ENCODE measurements at regions not wholly inside any gene's neighbourhood (a gene's known extent, or its start where the extent isn't known, plus 50 kb on each side); places are given as distances from the start of the nearest gene placed in this dataset.

DNA sequence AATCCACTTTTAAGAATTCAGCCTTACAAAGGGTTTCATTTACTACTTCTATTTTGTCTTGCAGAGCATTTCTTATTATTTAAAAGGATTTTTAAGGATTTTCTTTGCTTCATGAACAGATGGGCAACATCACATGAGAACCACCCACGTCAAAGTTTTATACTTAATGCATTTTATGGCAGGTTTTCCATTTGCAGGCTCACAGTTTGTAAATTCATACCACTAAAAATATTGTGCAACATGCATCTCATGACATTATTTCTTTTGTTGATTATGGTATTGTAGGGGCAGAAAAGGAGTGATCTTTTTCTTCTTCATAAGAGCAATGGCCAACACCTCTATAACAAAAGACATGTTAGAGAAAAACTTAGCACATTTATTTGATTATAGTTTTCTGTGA, 554.0 kb upstream of the SPRY2 start:
- DNase-seq (ENCODE audit: extremely low spot score) = no peak
- TF ChIP-seq SP1 (IDR thresholded peaks at IDR 0.05) (no peak), TARDBP (IDR thresholded peaks at IDR 0.05) (no peak), SUZ12 (IDR thresholded peaks at IDR 0.05) (no peak), L3MBTL2 (conservative IDR thresholded peaks at IDR 0.05) (no peak)
- ChIA-PET CTCF (no interaction called here), POLR2A (no interaction called here)

DNA sequence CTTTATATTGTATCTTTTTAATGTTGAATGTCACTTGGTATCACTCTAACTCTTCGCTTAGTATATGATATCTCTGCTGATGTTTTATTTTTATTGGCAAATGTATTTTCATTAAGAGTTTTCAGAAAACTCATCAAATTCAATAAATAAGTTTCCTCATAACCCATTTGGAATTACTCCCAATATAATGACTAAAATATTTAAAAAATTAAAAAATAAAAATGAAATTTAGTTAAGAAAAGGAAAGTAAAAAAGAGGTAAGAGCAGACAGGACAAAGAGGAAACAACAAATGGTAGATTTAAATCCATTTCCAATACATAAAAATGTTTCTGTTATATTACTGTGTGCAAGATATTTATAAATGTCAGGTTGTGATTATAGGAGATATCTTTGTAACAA, 548.9 kb upstream of the SPRY2 start:
- TF ChIP-seq HDGF (IDR thresholded peaks at IDR 0.05; ENCODE audit: borderline replicate concordance) = no peak
- DNase-seq (ENCODE audit: extremely low spot score) = no peak
- CTCF ChIA-PET = no interaction called here
- POLR2A ChIA-PET = no interaction called here

- DNase-seq (ENCODE audit: extremely low spot score) = no peak
- TF ChIP-seq FOXK2 (IDR thresholded peaks at IDR 0.05) (no peak), BHLHE40 (IDR thresholded peaks at IDR 0.05; ENCODE audit: borderline replicate concordance) (no peak), ELF4 (IDR thresholded peaks at IDR 0.05) (no peak), L3MBTL2 (conservative IDR thresholded peaks at IDR 0.05) (no peak), LEF1 (IDR thresholded peaks at IDR 0.05; ENCODE audit: borderline replicate concordance) (no peak), SP1 (IDR thresholded peaks at IDR 0.05) (no peak), NFRKB (IDR thresholded peaks at IDR 0.05) (no peak), TARDBP (IDR thresholded peaks at IDR 0.05) (no peak), FOXM1 (IDR thresholded peaks at IDR 0.05; ENCODE audit: borderline replicate concordance) (no peak), ZNF384 (IDR thresholded peaks at IDR 0.05) (no peak), CTBP1 (IDR thresholded peaks at IDR 0.05; ENCODE audit: borderline replicate concordance) (no peak), HDGF (IDR thresholded peaks at IDR 0.05; ENCODE audit: borderline replicate concordance) (no peak), ARNT (IDR thresholded peaks at IDR 0.05) (no peak), SUZ12 (IDR thresholded peaks at IDR 0.05) (no peak), FOXA1 (IDR thresholded peaks at IDR 0.05) (no peak)
- TF ChIP-seq, protein P1, sequence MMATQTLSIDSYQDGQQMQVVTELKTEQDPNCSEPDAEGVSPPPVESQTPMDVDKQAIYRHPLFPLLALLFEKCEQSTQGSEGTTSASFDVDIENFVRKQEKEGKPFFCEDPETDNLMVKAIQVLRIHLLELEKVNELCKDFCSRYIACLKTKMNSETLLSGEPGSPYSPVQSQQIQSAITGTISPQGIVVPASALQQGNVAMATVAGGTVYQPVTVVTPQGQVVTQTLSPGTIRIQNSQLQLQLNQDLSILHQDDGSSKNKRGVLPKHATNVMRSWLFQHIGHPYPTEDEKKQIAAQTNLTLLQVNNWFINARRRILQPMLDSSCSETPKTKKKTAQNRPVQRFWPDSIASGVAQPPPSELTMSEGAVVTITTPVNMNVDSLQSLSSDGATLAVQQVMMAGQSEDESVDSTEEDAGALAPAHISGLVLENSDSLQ (IDR thresholded peaks at IDR 0.05) = no peak
- POLR2A ChIA-PET = no interaction called here
- CTCF ChIA-PET = no interaction called here
Observed at GRCh38 chr13:80888390-80888789, 547.5 kb upstream of the SPRY2 start.

DNA sequence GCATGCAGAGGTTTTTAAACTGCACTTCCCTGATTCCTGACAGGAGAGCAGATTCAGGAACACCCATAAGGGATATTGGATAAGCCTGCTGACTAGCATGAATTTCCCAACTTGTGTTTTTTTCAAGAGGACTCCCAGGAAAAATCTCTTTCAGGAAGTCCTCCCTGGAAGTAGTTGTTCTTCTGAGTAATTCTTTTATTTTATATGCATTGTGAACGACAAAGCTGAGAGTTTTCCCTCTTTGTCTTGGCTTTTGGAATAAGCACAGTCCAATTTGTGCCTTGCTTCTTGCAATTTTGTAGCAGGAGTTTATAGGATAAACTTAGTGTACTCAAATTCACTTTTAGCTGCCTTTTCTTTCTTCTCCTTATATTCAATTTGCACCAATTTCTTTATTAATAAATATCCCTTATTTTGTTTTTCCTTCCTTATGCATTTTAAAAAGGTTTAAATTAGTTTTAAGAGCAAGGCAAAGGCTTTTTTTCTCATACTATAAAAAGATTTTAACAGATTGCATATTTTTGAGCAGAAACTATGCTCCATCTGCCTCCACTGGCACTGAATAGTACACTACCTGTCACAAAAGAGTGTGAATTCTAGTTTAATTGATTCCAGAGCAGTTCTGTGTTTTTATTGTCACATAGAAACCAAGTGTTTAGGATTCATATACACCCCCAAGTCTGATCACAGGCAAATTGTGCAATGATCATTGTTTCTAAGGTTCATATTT, 543.3 kb upstream of the SPRY2 start:
- ChIA-PET POLR2A (no interaction called here), CTCF (no interaction called here)
- DNase-seq (ENCODE audit: extremely low spot score) = peak; percentile 43
- TF ChIP-seq HDGF (IDR thresholded peaks at IDR 0.05; ENCODE audit: borderline replicate concordance) = no peak
- TF ChIP-seq, protein P1 (IDR thresholded peaks at IDR 0.05) = 0 out of 2 replicates have a peak, but pooled peaks have one; percentile 8

DNA sequence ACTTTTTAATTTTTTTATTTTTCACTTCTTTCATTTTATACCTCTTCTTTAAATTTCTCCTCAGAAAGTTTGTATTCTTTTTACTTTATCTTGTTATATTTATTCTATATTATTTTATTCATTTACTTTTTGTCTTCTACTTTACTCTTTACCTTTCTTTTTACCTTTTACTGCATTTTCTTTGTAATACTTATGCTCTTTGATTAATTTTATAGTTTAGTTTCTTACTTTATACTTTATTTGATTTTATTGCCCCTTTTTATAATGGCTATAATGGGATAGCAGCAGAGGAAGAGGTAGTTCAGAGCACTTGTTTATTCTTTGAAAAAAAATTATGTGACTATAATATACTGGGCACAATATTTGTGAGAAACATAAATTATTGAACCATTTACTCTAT, 542.6 kb upstream of the SPRY2 start:
- TF ChIP-seq ZNF384 (IDR thresholded peaks at IDR 0.05) (no peak), BHLHE40 (IDR thresholded peaks at IDR 0.05; ENCODE audit: borderline replicate concordance) (no peak), FOXM1 (IDR thresholded peaks at IDR 0.05; ENCODE audit: borderline replicate concordance) (no peak), NFRKB (IDR thresholded peaks at IDR 0.05) (no peak), ARNT (IDR thresholded peaks at IDR 0.05) (no peak), LEF1 (IDR thresholded peaks at IDR 0.05; ENCODE audit: borderline replicate concordance) (no peak), CTBP1 (IDR thresholded peaks at IDR 0.05; ENCODE audit: borderline replicate concordance) (no peak), SUZ12 (IDR thresholded peaks at IDR 0.05) (no peak), TARDBP (IDR thresholded peaks at IDR 0.05) (no peak), SP1 (IDR thresholded peaks at IDR 0.05) (no peak), FOXA1 (IDR thresholded peaks at IDR 0.05) (no peak), L3MBTL2 (conservative IDR thresholded peaks at IDR 0.05) (no peak)
- TF ChIP-seq, protein P1 (IDR thresholded peaks at IDR 0.05) = no peak
- POLR2A ChIA-PET = no interaction called here
- no peak for DNase-seq (ENCODE audit: extremely low spot score)
- CTCF ChIA-PET = no interaction called here

DNA sequence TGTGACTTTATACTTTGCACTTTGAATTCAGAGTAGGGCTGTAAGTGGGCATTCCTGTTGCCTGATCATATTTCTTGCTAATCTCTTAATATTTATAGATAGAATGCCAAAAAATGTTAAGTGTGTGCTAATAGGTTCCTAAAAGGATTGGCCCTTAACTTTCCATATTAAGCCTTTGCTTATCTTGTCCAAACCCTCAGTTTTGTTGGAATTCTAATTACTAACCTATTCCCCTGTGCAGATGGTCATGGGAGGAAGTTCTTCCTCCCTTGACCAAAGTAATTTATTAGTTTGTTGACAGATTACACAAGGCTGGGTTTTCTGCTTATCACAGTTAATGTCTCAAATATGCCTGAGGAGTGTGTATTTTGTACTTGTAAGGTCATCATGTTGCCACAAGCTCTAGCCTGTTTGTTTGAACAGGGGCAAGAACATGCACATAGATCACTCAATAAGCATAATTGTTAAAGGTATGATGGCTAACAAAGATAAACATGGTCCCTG, 541.1 kb upstream of the SPRY2 start:
- DNase-seq (ENCODE audit: extremely low spot score) = peak; percentile 76
- TF ChIP-seq HDGF (IDR thresholded peaks at IDR 0.05; ENCODE audit: borderline replicate concordance) = no peak
- peak; percentile 100 for TF ChIP-seq FOXA1 (IDR thresholded peaks at IDR 0.05)
- TF ChIP-seq SUZ12 (IDR thresholded peaks at IDR 0.05) = no peak
- no peak for TF ChIP-seq NFRKB (IDR thresholded peaks at IDR 0.05)
- TF ChIP-seq BHLHE40 (IDR thresholded peaks at IDR 0.05; ENCODE audit: borderline replicate concordance) = no peak
- peak; percentile 98 for TF ChIP-seq CTBP1 (IDR thresholded peaks at IDR 0.05; ENCODE audit: borderline replicate concordance)
- peak; percentile 75 for TF ChIP-seq FOXM1 (IDR thresholded peaks at IDR 0.05; ENCODE audit: borderline replicate concordance)
- no peak; the same call in 1 of the 2 replicates for TF ChIP-seq ELF4 (IDR thresholded peaks at IDR 0.05)
- TF ChIP-seq LEF1 (IDR thresholded peaks at IDR 0.05; ENCODE audit: borderline replicate concordance) = peak; percentile 93; the same call in 1 of the 2 replicates
- peak; percentile 96 for TF ChIP-seq ARNT (IDR thresholded peaks at IDR 0.05)
- TF ChIP-seq TARDBP (IDR thresholded peaks at IDR 0.05) = 0 out of 2 replicates have a peak, but pooled peaks have one; percentile 41
- peak; percentile 53; the same call in 1 of the 2 replicates for TF ChIP-seq ZNF384 (IDR thresholded peaks at IDR 0.05)
- TF ChIP-seq, protein P1 (IDR thresholded peaks at IDR 0.05) = peak; percentile 93
- TF ChIP-seq FOXK2 (IDR thresholded peaks at IDR 0.05) = peak; percentile 92
- TF ChIP-seq L3MBTL2 (conservative IDR thresholded peaks at IDR 0.05) = no peak
- TF ChIP-seq SP1 (IDR thresholded peaks at IDR 0.05) = no peak
- ChIA-PET POLR2A (interaction anchor here (1.6 kb wide), 1 partner anchor 541 kb away, joined by 3 read pairs; the partner anchor contains the start of gene SPRY2), CTCF (no interaction called here)
